WI38 (cell line): ENCODE measurements at regions not wholly inside any gene's neighbourhood (a gene's known extent, or its start where the extent isn't known, plus 50 kb on each side); places are given as distances from the start of the nearest gene placed in this dataset.

Experiments used
- H3K4me3 ChIP-seq: 2 replicates; pipeline ENCODE4 v1.5.1; 2011; ENCODE audit warnings: low read depth, mild to moderate bottlenecking, control low read depth, low read length
- TF ChIP-seq, protein P1 (sequence below): IDR thresholded peaks from 2 replicates; pipeline ENCODE4 v1.5.1; 2012; ENCODE audit warnings: low read depth, mild to moderate bottlenecking, control low read depth, low read length

DNA sequence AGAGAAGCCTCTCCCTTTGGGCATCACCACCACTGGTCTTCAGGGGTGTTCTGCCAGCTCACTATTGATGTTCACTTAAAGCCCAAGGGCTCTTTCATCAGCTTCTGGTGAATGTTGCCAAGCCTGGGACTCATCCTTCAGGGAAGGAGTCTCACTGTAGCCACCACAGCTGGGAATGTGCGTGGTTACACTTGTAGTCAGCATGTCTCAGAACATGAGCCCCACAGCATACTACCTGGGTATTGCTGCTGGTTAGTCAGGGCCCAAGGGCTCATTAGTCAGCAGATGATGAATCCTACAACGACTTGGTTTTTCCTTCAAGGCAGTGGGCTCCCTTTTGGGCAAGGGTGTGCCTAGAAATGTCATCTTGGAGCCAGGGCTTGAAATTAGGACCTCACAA is 412.9 kb downstream of the VGLL3 start:
- no peak overlapping the region for H3K4me3 ChIP-seq
- TF ChIP-seq, protein P1, sequence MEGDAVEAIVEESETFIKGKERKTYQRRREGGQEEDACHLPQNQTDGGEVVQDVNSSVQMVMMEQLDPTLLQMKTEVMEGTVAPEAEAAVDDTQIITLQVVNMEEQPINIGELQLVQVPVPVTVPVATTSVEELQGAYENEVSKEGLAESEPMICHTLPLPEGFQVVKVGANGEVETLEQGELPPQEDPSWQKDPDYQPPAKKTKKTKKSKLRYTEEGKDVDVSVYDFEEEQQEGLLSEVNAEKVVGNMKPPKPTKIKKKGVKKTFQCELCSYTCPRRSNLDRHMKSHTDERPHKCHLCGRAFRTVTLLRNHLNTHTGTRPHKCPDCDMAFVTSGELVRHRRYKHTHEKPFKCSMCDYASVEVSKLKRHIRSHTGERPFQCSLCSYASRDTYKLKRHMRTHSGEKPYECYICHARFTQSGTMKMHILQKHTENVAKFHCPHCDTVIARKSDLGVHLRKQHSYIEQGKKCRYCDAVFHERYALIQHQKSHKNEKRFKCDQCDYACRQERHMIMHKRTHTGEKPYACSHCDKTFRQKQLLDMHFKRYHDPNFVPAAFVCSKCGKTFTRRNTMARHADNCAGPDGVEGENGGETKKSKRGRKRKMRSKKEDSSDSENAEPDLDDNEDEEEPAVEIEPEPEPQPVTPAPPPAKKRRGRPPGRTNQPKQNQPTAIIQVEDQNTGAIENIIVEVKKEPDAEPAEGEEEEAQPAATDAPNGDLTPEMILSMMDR = no peak

DNA sequence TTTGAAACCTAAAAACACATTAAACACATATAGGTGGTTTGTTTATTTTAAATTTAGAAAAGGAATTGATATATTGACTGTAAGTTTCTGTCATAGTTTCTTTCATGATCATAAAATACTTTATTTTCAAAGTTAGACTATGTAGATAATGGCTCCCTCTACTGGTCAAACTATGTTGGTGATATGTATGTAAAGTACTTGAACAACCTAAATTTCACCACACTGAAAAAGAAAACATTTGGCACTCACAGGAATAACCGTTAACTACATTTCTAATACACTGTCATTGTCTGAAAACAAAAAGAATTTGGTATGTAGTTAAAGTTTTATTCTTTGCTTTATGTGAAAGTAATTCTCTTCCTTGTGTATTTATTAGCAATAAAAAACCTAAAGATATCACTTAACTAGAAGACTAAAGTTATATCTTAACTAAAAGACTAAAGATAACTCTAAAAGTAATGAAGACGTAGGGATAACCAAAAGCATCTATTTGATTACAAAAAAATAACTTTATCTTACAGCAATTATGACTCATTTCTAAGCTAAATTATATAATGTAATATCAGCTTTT is 427.5 kb downstream of the VGLL3 start:
- TF ChIP-seq, protein P1 = peak; percentile 10; the same call in 1 of the 2 replicates
- H3K4me3 ChIP-seq = no peak overlapping the region

DNA sequence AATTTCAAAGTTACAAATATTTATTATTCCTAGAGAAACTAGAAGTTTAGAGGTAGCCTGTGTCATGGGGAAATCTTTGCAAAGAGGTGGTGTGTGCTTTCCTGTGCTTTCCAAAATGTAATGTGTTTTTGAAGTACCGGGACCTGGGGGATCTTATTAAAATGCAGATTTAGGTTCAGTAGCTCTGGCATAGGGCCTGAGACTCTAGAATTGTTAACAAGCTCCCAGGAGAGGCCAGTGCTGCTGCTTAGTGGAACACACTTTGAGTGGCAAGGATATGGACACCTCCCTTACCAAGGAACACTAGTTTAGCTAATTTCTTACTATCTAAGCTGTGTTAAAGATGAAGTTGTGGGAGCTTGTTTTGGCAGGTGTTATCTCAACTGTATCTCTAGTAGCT is 428.9 kb downstream of the VGLL3 start:
- H3K4me3 ChIP-seq = no peak overlapping the region
- TF ChIP-seq, protein P1 = no peak

DNA sequence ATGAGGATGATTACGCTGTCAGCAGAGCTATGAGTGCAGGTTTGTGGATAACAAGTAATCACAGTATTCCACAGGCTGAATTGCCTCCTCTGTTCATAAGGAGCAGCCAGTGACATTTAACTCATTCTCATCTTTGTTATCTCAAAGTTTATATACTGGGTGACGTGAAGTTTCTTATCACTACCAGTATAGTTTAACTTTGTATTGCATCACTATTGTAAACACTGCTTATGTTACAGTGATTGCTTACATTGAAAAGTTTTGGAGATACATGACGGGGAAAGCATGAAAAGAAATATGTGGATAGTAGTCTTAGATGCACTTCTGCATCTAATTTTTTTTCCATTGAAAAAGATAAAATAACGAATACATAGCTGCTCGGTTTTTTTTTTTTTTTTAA is 429.7 kb downstream of the VGLL3 start:
- TF ChIP-seq, protein P1 = no peak

DNA sequence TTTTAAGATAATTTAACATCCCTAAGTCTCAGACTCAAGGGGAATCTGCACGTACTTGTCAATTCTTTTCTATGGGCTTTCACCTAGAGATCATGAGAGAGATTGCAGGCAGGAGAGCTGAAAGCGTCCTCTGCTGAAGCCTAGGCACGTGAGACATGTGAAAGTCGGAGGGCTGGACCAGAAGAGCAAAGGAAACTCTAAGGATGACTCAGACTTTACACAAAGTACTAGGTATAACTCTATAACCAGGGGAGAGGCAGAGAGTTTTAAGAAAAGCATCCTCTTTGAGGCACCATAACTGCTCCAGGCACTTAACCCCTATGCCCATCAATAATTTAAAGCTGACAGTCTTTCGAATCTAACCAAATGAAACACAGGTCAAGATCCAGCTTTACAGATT is 436.6 kb downstream of the VGLL3 start:
- H3K4me3 ChIP-seq = no peak overlapping the region
- TF ChIP-seq, protein P1 = no peak

More for the DNA sequence above, 429.7 kb downstream of the VGLL3 start:
- H3K4me3 ChIP-seq = no peak overlapping the region

DNA sequence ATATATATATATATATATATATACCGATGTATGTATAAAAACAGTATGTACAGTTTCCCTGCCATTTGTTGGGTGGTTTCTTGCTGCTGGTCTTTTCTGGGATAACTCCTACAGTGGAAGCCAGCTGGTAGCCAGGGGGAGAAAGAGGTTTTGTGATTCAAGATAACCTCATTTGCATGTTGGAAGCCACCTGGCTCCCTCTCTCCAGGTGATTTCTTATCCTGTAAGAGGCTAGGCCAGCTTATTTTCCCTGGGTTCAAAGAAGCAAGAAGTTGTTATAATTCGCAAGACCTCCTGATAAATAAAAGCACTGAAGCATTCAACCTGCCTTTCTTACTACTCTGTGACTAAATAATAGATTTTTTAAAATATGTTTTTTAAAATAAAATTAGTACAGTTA is 443.3 kb downstream of the VGLL3 start:
- TF ChIP-seq, protein P1 = no peak

DNA sequence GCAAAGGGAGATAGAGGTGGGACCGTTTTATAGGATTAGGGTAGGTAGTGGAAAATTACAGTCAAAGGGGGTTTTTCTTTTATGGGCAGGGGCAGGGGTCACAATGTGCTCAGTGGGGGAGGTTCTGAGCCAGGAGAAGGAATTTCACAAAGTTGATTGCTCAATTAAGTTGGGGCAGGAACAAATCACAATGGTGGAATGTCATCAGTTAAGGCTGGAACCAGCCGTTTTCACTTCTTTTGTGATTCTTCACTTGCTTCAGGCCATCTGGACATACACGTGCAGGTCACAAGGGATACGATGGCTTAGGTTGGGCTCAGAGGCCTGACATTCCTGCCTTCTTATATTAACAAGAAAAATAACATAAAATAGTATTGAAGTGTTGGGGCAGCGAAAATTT is 453.8 kb downstream of the VGLL3 start:
- no peak overlapping the region for H3K4me3 ChIP-seq
- TF ChIP-seq, protein P1 = no peak

More for the DNA sequence above, 443.3 kb downstream of the VGLL3 start:
- H3K4me3 ChIP-seq = no peak overlapping the region
